Type B pancreatic cell (in vitro differentiated cells): ENCODE measurements at regions not wholly inside any gene's neighbourhood (a gene's known extent, or its start where the extent isn't known, plus 50 kb on each side); places are given as distances from the start of the nearest gene placed in this dataset.
A peak's percentile ranks its signal among the peaks of the same experiment; 100 is the strongest.

Experiments used
- DNase-seq: peaks from one replicate; pipeline ENCODE4 v3.0.0; 2021; ENCODE audit warnings: mixed read lengths; ENCODE audit not compliant: unreplicated experiment; ENCODE audit errors: extremely low spot score
- H3K27ac Mint-ChIP-seq: 2 replicates; pipeline ENCODE4 v1.8.0; 2021; ENCODE audit warnings: mild to moderate bottlenecking, mixed read lengths
- H3K27me3 Mint-ChIP-seq: 2 replicates; pipeline ENCODE4 v1.8.0; 2021; ENCODE audit warnings: mixed read lengths
- H3K36me3 Mint-ChIP-seq: 2 replicates; pipeline ENCODE4 v1.8.0; 2021; ENCODE audit warnings: mixed read lengths
- H3K4me1 Mint-ChIP-seq: one replicate; pipeline ENCODE4 v1.8.0; 2021; ENCODE audit warnings: mixed read lengths; ENCODE audit not compliant: unreplicated experiment
- H3K4me3 Mint-ChIP-seq: 2 replicates; pipeline ENCODE4 v1.8.0; 2021; ENCODE audit warnings: mild to moderate bottlenecking, mixed read lengths
- H3K9me3 Mint-ChIP-seq: 2 replicates; pipeline ENCODE4 v1.8.0; 2021; ENCODE audit warnings: mixed read lengths
- CTCF ChIP-seq: fragments of 200-600 bp; sonication (generic); conservative IDR thresholded peaks from 2 replicates; pipeline ENCODE4 v1.5.0; 2021; ENCODE audit warnings: antibody characterized with exemption, mild to moderate bottlenecking

GRCh38 chr18:22020127-22020866, 149.1 kb upstream of the GATA6 start:
- H3K27me3 Mint-ChIP-seq: no peaks in the 10 kb centered on the region
- no peak for DNase-seq
- peak overlapping the region; percentile 4 for H3K4me3 Mint-ChIP-seq
- TF ChIP-seq CTCF: no peak
- H3K36me3 Mint-ChIP-seq: peaks cover 3% of the 10 kb centered on the region
- peak overlapping the region; percentile 76 for H3K27ac Mint-ChIP-seq
- peaks cover 5% of the 10 kb centered on the region for H3K9me3 Mint-ChIP-seq
- peaks cover 22% of the 10 kb centered on the region for H3K4me1 Mint-ChIP-seq

GRCh38 chr18:22020867-22021370, 148.5 kb upstream of the GATA6 start:
- Mint-ChIP-seq H3K27me3 (no peaks in the 10 kb centered on the region), H3K4me1 (peaks cover 22% of the 10 kb centered on the region), H3K9me3 (peaks cover 5% of the 10 kb centered on the region), H3K4me3 (peak overlapping the region; percentile 4), H3K36me3 (peaks cover 3% of the 10 kb centered on the region), H3K27ac (peak overlapping the region; percentile 76)
- no peak for DNase-seq
- no peak for TF ChIP-seq CTCF

- Mint-ChIP-seq H3K4me1 (peaks cover 29% of the 10 kb centered on the region), H3K4me3 (no peak overlapping the region), H3K27ac (no peak overlapping the region)
Observed at GRCh38 chr18:22021701-22022100, 147.7 kb upstream of the GATA6 start.

GRCh38 chr18:22024924-22025323, 144.5 kb upstream of the GATA6 start:
- H3K4me1 Mint-ChIP-seq: peaks cover 20% of the 10 kb centered on the region

More at GRCh38 chr18:22021701-22022100, 147.7 kb upstream of the GATA6 start:
- H3K27me3 Mint-ChIP-seq: no peaks in the 10 kb centered on the region
- peaks cover 3% of the 10 kb centered on the region for H3K36me3 Mint-ChIP-seq
- DNase-seq: no peak
- TF ChIP-seq CTCF: no peak
- peaks cover 5% of the 10 kb centered on the region for H3K9me3 Mint-ChIP-seq

GRCh38 chr18:22026362-22026761, 143.0 kb upstream of the GATA6 start:
- no peak overlapping the region for H3K27ac Mint-ChIP-seq
- H3K27me3 Mint-ChIP-seq: no peaks in the 10 kb centered on the region
- no peak overlapping the region for H3K4me3 Mint-ChIP-seq
- no peaks in the 10 kb centered on the region for H3K9me3 Mint-ChIP-seq
- no peak for DNase-seq
- no peaks in the 10 kb centered on the region for H3K36me3 Mint-ChIP-seq
- peaks cover 10% of the 10 kb centered on the region for H3K4me1 Mint-ChIP-seq
- no peak for TF ChIP-seq CTCF

More at GRCh38 chr18:22024924-22025323, 144.5 kb upstream of the GATA6 start:
- Mint-ChIP-seq H3K36me3 (no peaks in the 10 kb centered on the region), H3K4me3 (no peak overlapping the region), H3K27me3 (no peaks in the 10 kb centered on the region), H3K9me3 (no peaks in the 10 kb centered on the region), H3K27ac (no peak overlapping the region)
- no peak for TF ChIP-seq CTCF
- DNase-seq: no peak
